ENCODE measurements at regions not wholly inside any gene's neighbourhood (a gene's known extent, or its start where the extent isn't known, plus 50 kb on each side); places are given as distances from the start of the nearest gene placed in this dataset.

GRCh38 chr4:137468836-137469235 lies 63.5 kb downstream of the PCDH18 start:
- Mint-ChIP-seq H3K4me1 (ENCODE audit: low read depth in 2 of 2) (no peaks in the 10 kb centered on the region), H3K27me3 (no peaks in the 10 kb centered on the region), H3K4me3 (no peak overlapping the region), H3K9me3 (peaks cover 0 to 2% of the 10 kb centered on the region in 2 donors), H3K36me3 (ENCODE audit: insufficient read depth) (no peaks in the 10 kb centered on the region), H3K27ac (no peak overlapping the region)
- DNase-seq = no peak
- no peak for ATAC-seq (replicated peaks)

GRCh38 chr4:137467537-137467936 lies 64.8 kb downstream of the PCDH18 start:
- Mint-ChIP-seq H3K4me1 (ENCODE audit: low read depth in 2 of 2) (no peaks in the 10 kb centered on the region), H3K36me3 (ENCODE audit: insufficient read depth) (no peaks in the 10 kb centered on the region), H3K27me3 (no peaks in the 10 kb centered on the region), H3K27ac (no peak overlapping the region), H3K4me3 (no peak overlapping the region), H3K9me3 (peaks cover 1 to 7% of the 10 kb centered on the region in 2 donors)
- no peak for ATAC-seq (replicated peaks)
- no peak for DNase-seq

DNA sequence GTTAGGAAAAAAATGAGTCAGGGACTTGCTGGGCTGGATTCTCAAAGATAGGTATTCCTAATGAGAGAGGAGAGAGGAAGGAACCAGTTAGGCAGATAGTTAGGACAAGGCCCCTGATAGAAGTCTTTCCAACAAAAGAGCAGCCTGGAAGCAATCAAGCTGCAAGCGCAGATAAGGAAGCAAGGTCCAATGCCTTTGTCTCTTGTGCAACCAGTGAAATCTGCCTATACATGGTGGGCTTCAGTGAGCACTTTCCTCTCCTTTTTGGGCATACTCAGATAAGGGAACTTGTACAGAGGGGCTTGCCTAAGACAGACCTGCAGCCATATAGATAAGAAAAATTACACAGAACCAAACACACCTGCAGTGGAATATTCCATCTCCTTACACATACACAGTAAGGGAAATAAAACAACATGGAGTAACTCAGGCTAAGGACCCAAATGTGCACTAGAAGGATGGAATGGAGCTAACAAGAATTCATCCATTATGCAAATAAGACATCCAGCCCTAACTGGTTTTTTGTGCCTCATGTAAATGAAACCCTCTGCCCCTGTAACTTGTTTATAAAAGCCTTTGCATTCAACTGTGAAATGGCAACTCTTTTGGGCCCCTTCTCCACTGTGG lies 68.8 kb downstream of the PCDH18 start:
- no peak overlapping the region for H3K4me3 Mint-ChIP-seq
- H3K9me3 Mint-ChIP-seq = peaks cover 3 to 7% of the 10 kb centered on the region in 2 donors
- H3K27ac Mint-ChIP-seq = no peak overlapping the region
- DNase-seq = no peak
- no peak for ATAC-seq (replicated peaks)
- no peaks in the 10 kb centered on the region for H3K4me1 Mint-ChIP-seq (ENCODE audit: low read depth in 2 of 2)
- no peaks in the 10 kb centered on the region for H3K27me3 Mint-ChIP-seq
- H3K36me3 Mint-ChIP-seq (ENCODE audit: insufficient read depth) = no peaks in the 10 kb centered on the region

DNA sequence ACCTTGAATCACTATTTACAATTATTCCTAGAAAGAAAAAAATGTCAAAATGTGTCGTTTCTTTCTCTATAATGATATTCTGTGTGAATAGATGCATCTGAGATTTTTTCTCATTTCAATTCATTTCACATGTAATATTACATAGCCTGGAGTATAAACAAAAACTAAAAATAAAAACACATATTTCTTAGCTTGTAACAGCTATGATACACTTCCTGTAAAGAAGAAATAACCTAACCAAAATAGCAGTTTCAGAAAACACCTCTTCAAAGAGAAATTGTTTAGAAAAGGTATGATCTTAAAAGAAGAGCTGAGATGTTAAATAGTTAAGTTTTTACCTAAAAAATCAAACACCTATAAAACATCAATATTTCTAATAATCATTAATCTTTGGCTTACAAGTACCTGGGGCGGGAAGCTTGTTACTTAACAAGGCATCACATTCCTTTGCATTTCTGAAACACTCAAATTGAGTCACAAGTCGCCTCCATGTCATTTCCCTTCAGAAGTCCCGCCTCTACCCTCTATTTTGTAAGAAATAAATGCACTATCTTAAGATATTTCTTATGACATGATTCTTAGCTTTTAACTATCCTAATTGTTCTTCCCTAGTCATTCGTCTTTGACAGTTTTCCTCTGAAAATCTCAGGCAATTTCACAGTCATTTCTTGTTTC lies 76.5 kb downstream of the PCDH18 start:
- H3K4me3 Mint-ChIP-seq = no peak overlapping the region
- no peak overlapping the region for H3K27ac Mint-ChIP-seq
- peaks cover 7% of the 10 kb centered on the region in 2 donors for H3K9me3 Mint-ChIP-seq
- no peaks in the 10 kb centered on the region for H3K27me3 Mint-ChIP-seq
- H3K4me1 Mint-ChIP-seq (ENCODE audit: low read depth in 2 of 2) = no peaks in the 10 kb centered on the region
- DNase-seq (no peak), ATAC-seq (replicated peaks) (no peak)
- H3K36me3 Mint-ChIP-seq (ENCODE audit: insufficient read depth) = no peaks in the 10 kb centered on the region

GRCh38 chr4:137454767-137455166 lies 77.5 kb downstream of the PCDH18 start:
- Mint-ChIP-seq H3K27ac (no peak overlapping the region), H3K4me1 (ENCODE audit: low read depth in 2 of 2) (no peaks in the 10 kb centered on the region), H3K36me3 (ENCODE audit: insufficient read depth) (no peaks in the 10 kb centered on the region), H3K4me3 (no peak overlapping the region), H3K9me3 (peaks cover 5 to 7% of the 10 kb centered on the region in 2 donors), H3K27me3 (no peaks in the 10 kb centered on the region)
- ATAC-seq (replicated peaks) (no peak), DNase-seq (no peak)

DNA sequence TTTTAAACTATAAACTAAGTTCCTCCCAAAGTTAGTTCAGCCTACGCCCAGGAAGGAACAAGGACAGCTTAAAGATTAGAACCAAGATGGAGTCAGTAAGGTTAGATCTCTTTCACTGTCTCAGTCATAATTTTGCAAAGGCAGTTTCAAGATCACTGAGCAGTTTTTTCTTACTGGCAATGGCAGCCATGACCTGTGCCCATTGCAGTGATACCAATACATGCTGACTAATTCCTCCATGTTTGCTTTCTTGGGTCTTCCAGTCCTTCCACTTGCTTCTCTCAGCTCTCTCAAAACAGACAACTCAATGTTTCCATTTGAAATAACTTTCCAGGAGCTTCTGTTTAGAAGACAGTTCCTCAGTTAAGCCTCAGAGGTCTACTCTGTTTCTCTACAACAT lies 79.5 kb downstream of the PCDH18 start:
- Mint-ChIP-seq H3K9me3 (peaks cover 3 to 7% of the 10 kb centered on the region in 2 donors), H3K36me3 (ENCODE audit: insufficient read depth) (no peaks in the 10 kb centered on the region), H3K4me1 (ENCODE audit: low read depth in 2 of 2) (no peaks in the 10 kb centered on the region), H3K27me3 (no peaks in the 10 kb centered on the region), H3K27ac (no peak overlapping the region), H3K4me3 (no peak overlapping the region)
- ATAC-seq (replicated peaks) (no peak), DNase-seq (no peak)

- H3K36me3 Mint-ChIP-seq (ENCODE audit: insufficient read depth) = no peaks in the 10 kb centered on the region
- no peak for ATAC-seq (replicated peaks)
Observed at GRCh38 chr4:137451172-137451825, 81.0 kb downstream of the PCDH18 start.

GRCh38 chr4:137448402-137448801 lies 83.9 kb downstream of the PCDH18 start:
- H3K27me3 Mint-ChIP-seq = no peaks in the 10 kb centered on the region
- H3K27ac Mint-ChIP-seq = no peak overlapping the region
- no peaks in the 10 kb centered on the region for H3K4me1 Mint-ChIP-seq (ENCODE audit: low read depth in 2 of 2)
- DNase-seq = no peak
- H3K9me3 Mint-ChIP-seq = peaks cover 2 to 12% of the 10 kb centered on the region in 2 donors
- H3K4me3 Mint-ChIP-seq = no peak overlapping the region
- no peaks in the 10 kb centered on the region for H3K36me3 Mint-ChIP-seq (ENCODE audit: insufficient read depth)
- ATAC-seq (replicated peaks) = no peak

More at GRCh38 chr4:137451172-137451825, 81.0 kb downstream of the PCDH18 start:
- Mint-ChIP-seq H3K4me1 (ENCODE audit: low read depth in 2 of 2) (no peaks in the 10 kb centered on the region), H3K9me3 (peaks cover 5 to 7% of the 10 kb centered on the region in 2 donors), H3K27me3 (no peaks in the 10 kb centered on the region), H3K4me3 (no peak overlapping the region), H3K27ac (no peak overlapping the region)
- no peak for DNase-seq

- H3K4me3 Mint-ChIP-seq = no peak overlapping the region
- H3K27ac Mint-ChIP-seq = no peak overlapping the region
- peaks cover 2 to 12% of the 10 kb centered on the region in 2 donors for H3K9me3 Mint-ChIP-seq
- H3K27me3 Mint-ChIP-seq = no peaks in the 10 kb centered on the region
- no peaks in the 10 kb centered on the region for H3K36me3 Mint-ChIP-seq (ENCODE audit: insufficient read depth)
- ATAC-seq (replicated peaks) = no peak
- DNase-seq = no peak
- H3K4me1 Mint-ChIP-seq (ENCODE audit: low read depth in 2 of 2) = no peaks in the 10 kb centered on the region
Observed at GRCh38 chr4:137446071-137446470, 86.2 kb downstream of the PCDH18 start.

GRCh38 chr4:137443031-137443800 lies 89.1 kb downstream of the PCDH18 start:
- ATAC-seq (replicated peaks) (no peak), DNase-seq (no peak)
- no peaks in the 10 kb centered on the region for H3K4me1 Mint-ChIP-seq (ENCODE audit: low read depth in 2 of 2)
- H3K27me3 Mint-ChIP-seq = no peaks in the 10 kb centered on the region
- no peak overlapping the region for H3K4me3 Mint-ChIP-seq
- H3K9me3 Mint-ChIP-seq = peaks cover 2 to 12% of the 10 kb centered on the region in 2 donors
- no peaks in the 10 kb centered on the region for H3K36me3 Mint-ChIP-seq (ENCODE audit: insufficient read depth)
- H3K27ac Mint-ChIP-seq = no peak overlapping the region

DNA sequence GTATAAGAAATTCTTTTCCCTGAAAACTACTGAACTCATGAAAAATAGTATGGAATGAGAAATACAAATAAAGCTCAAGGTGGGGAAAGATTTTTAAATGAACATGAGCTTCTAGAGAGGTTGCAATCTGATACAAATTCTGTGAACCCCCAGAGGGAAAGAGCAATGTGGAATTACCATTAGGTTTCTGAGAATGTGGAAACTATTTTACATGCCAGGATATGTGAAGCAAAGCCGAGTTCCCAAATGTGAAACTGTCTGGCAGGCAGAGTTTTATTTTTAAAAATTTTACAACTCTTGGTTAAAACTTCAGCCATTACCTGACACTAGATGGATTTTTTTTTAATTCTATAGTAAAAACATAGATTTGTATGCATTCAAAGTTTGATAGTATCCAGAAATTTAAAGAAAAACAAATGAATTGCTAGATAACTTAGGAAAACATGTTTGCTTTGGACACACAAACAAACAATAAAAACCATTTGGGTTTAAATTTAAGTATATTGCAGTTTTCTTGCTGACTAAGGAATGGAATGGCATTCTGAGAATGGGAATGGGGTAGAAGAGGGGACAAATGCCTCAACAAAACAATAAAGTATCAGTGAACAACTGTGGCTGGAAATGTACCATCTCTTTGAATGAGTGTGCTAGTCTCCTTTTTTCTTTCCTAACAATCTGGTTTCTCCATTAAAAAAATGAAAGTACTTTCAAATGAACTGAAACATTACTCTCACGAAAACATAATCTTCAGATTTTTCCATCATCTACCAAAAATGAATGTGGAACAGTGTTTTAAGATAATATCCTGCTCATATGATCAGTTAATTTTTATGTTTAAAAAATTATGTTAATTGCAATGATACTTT lies 99.6 kb downstream of the PCDH18 start:
- no peak for DNase-seq

GRCh38 chr4:137430171-137430570 lies 102.1 kb downstream of the PCDH18 start:
- peaks cover 5 to 17% of the 10 kb centered on the region in 2 donors for H3K9me3 Mint-ChIP-seq
- ATAC-seq (replicated peaks) (no peak), DNase-seq (no peak)
- no peaks in the 10 kb centered on the region for H3K36me3 Mint-ChIP-seq (ENCODE audit: insufficient read depth)
- no peak overlapping the region for H3K4me3 Mint-ChIP-seq
- no peaks in the 10 kb centered on the region for H3K27me3 Mint-ChIP-seq
- no peaks in the 10 kb centered on the region for H3K4me1 Mint-ChIP-seq (ENCODE audit: low read depth in 2 of 2)
- no peak overlapping the region for H3K27ac Mint-ChIP-seq

More for the DNA sequence above, 99.6 kb downstream of the PCDH18 start:
- ATAC-seq (replicated peaks) = no peak
- H3K9me3 Mint-ChIP-seq = peaks cover 4 to 9% of the 10 kb centered on the region in 2 donors
- no peaks in the 10 kb centered on the region for H3K36me3 Mint-ChIP-seq (ENCODE audit: insufficient read depth)
- no peaks in the 10 kb centered on the region for H3K27me3 Mint-ChIP-seq
- H3K4me1 Mint-ChIP-seq (ENCODE audit: low read depth in 2 of 2) = no peaks in the 10 kb centered on the region
- H3K4me3 Mint-ChIP-seq = no peak overlapping the region
- H3K27ac Mint-ChIP-seq = no peak overlapping the region

DNA sequence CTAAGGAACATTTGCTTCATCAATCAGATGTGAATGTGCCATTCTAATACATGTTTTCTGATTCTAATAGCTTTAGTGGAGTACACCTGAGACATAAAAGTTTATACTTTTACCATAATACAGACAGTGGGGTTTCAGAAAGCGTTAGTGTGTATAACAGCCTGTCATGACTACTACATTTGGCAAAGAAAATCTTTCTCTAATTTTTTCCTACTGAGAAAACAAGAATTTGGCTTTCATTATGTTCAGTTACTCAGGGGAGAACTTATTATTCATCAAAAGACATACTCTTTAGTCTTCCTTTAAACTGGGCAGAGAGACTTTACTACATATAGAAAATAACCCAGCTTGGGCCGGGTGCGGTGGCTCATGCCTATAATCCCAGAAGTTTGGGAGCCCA lies 104.9 kb downstream of the PCDH18 start:
- H3K9me3 Mint-ChIP-seq = peaks cover 8 to 18% of the 10 kb centered on the region in 2 donors
- H3K4me3 Mint-ChIP-seq = no peak overlapping the region
- H3K27me3 Mint-ChIP-seq = no peaks in the 10 kb centered on the region
- no peaks in the 10 kb centered on the region for H3K36me3 Mint-ChIP-seq (ENCODE audit: insufficient read depth)
- no peaks in the 10 kb centered on the region for H3K4me1 Mint-ChIP-seq (ENCODE audit: low read depth in 2 of 2)
- ATAC-seq (replicated peaks) = no peak
- H3K27ac Mint-ChIP-seq = no peak overlapping the region
- no peak for DNase-seq
